ENCODE measurements at regions not wholly inside any gene's neighbourhood (a gene's known extent, or its start where the extent isn't known, plus 50 kb on each side); places are given as distances from the start of the nearest gene placed in this dataset.

DNA sequence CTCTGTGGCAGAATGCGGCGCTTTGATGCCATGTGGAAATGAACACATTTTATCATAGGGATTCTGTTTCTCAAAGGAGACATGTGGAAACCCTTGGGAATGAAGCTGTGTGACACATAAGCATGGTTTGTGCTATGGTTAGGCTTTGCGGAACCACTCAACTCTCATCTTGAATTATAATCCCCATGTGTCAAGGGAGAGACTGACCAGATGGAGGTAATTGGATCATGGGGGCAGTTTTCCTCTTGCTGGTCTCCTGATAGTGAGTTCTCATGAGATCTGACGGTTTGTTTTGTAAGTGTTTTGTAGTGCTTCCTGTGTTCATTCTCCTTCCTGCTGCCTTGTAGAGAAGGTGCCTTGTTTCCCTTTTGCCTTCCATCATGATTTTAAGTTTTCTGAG lies 1109.2 kb upstream of the ALCAM start:
- TF ChIP-seq, protein P1, sequence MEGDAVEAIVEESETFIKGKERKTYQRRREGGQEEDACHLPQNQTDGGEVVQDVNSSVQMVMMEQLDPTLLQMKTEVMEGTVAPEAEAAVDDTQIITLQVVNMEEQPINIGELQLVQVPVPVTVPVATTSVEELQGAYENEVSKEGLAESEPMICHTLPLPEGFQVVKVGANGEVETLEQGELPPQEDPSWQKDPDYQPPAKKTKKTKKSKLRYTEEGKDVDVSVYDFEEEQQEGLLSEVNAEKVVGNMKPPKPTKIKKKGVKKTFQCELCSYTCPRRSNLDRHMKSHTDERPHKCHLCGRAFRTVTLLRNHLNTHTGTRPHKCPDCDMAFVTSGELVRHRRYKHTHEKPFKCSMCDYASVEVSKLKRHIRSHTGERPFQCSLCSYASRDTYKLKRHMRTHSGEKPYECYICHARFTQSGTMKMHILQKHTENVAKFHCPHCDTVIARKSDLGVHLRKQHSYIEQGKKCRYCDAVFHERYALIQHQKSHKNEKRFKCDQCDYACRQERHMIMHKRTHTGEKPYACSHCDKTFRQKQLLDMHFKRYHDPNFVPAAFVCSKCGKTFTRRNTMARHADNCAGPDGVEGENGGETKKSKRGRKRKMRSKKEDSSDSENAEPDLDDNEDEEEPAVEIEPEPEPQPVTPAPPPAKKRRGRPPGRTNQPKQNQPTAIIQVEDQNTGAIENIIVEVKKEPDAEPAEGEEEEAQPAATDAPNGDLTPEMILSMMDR (IDR thresholded peaks at IDR 0.05; ENCODE audit: control extremely low read depth in 1 of 3, insufficient read depth in 1 of 3, low read depth in 1 of 3, low read length in 3 of 3) = no peak
- no peak for TF ChIP-seq RBBP5 (IDR thresholded peaks at IDR 0.05; ENCODE audit: borderline replicate concordance, low read depth, low read length)
- TF ChIP-seq POLR2A (IDR thresholded peaks at IDR 0.05; ENCODE audit: control extremely low read depth in 1 of 2, low read depth in 2 of 2, low read length in 2 of 2) = no peak
